Right ventricle myocardium inferior (tissue), 1 donor: ENCODE measurements at regions not wholly inside any gene's neighbourhood (a gene's known extent, or its start where the extent isn't known, plus 50 kb on each side); places are given as distances from the start of the nearest gene placed in this dataset.

Experiments
- ATAC-seq: fragments of 200-7000 bp; cut with Tn5 transposase; one replicate; pipeline ENCODE4 v1.9.1; 2020; ENCODE audit warnings: mild to moderate bottlenecking, moderate library complexity
- DNase-seq: peaks from one replicate; pipeline ENCODE4 v3.0.0; 2021; ENCODE audit errors: missing footprints
- intact Hi-C: fragments of 100-400 bp; cut with DNase I; formaldehyde crosslinking; loops from one replicate; pipeline ENCODE4 v1.11.0; 2022
- donor health status: DM: no; HTN: yes; CAD: no; lungs with severe emphysema.

- intact Hi-C loops = no loop called here
- DNase-seq (no peak), ATAC-seq (no peak)
Observed at GRCh38 chr18:78837754-78838153, 141.9 kb upstream of the SALL3 start.

GRCh38 chr18:78838183-78838582 lies 141.4 kb upstream of the SALL3 start:
- DNase-seq = no peak
- intact Hi-C loops = no loop called here

DNA sequence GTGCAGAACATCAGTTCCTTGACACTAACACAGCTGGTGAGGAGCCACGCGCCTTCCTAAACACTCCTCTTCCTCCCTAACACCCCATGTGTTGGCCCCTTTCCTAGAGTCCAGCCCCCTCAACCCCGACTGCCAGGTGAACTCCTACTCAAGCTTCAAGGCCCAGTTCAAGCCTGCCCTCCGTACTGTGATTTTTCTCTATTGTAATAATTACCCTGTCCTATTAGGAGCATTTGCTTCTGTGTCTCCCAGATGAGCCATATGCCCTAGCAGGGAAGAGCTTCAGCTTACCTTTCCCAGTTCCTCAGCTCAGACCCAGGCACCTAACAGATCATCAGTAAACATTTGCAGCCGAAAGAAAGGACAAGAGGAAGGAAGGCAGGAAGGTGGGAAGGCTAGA lies 130.6 kb upstream of the SALL3 start:
- intact Hi-C loops = no loop called here
- no peak for DNase-seq
- ATAC-seq = no peak

More at GRCh38 chr18:78838183-78838582, 141.4 kb upstream of the SALL3 start:
- ATAC-seq = no peak

- no peak for ATAC-seq
- intact Hi-C loops = no loop called here
- DNase-seq = no peak
Observed at GRCh38 chr18:78849458-78849857, 130.2 kb upstream of the SALL3 start.

- DNase-seq (no peak), ATAC-seq (no peak)
- intact Hi-C loops = no loop called here
Observed at GRCh38 chr18:78853341-78853740, 126.3 kb upstream of the SALL3 start.

- intact Hi-C loops = no loop called here
- ATAC-seq (no peak), DNase-seq (no peak)
Observed at GRCh38 chr18:78855188-78855587, 124.4 kb upstream of the SALL3 start.

GRCh38 chr18:78856569-78857313 lies 122.9 kb upstream of the SALL3 start:
- intact Hi-C loops = no loop called here
- ATAC-seq = no peak
- no peak for DNase-seq

DNA sequence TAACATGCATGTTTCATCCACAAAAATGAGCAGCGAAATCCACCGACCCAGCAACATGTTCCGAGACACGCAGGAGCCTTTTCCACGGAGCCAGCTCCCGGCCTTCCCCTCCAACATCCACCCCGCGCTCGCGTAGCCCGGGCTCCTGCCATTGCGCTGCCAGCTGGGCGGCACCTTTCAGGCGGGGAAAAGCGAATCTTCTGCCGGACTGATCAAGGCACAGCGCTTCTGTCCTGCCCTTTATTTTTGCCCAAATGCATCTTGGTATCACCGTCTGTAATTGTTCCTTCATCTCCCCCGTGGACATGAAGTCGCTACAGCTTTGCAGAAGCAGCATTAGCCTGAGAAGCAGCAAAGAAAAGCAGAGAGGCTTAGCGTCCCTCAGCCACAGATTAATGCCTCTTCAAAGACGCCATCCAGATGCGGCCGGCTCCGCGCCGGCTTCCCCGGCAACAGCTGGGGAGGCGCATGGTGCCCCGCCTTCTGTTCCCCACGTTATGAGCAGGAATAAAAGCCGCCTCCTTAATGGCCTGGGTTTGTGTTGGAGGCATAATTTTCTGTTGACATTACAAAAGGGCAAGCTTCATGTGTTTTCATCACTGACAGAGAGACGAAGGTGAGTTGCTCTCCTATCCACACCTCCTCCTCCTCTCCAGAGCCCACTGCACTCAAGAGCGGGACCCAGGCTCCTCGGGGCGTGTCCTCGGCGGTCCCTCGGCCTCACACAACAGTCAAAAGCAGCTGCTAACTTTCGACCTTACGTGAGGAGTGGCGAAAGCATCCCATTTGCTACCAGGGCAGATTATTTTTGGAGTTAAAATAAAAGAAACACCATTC lies 122.1 kb upstream of the SALL3 start:
- ATAC-seq = no peak
- intact Hi-C loops = no loop called here
- DNase-seq = no peak

DNA sequence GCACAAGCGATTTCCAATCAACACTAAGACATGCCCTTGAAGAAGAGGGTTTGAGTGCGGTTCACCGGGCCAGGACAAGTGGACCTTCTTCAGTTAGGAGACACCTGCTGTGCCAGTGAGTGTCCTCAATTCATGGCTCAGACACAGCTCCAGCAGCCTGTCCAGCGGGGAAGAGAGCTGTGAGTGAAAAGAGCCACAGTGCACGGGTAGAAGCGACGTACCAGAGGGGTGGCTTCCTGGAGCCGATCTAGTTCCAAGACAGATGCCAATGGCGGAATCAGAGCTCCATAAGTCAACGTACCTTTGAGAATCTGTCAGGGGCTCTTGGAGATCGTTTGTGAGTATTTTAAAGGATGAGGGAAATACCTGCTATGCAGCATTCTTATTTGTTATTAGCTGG lies 119.9 kb upstream of the SALL3 start:
- ATAC-seq (no peak), DNase-seq (no peak)
- intact Hi-C loops = no loop called here

GRCh38 chr18:78860117-78860516 lies 119.5 kb upstream of the SALL3 start:
- intact Hi-C loops = no loop called here
- ATAC-seq = no peak
- DNase-seq = no peak

DNA sequence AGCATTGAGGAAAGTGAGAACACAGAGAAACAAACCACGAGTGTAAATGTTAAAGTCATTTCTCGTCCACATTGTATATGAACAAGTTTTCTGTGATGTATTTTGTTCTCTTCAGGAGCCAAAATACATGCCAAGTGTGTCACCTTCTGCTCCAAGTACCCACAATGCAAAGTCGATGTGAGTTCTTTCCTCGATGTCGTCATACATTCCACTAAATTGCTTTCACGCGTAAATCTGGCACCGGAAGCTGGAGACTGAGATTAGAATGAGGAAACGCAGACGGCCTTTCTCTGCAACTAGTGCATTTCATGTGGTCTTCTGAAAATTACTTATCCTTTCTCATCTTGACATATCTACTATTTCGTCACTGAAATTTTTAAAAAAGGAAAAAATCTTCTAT lies 118.5 kb upstream of the SALL3 start:
- ATAC-seq (peak; percentile 35), DNase-seq (no peak)
- intact Hi-C loops = no loop called here

DNA sequence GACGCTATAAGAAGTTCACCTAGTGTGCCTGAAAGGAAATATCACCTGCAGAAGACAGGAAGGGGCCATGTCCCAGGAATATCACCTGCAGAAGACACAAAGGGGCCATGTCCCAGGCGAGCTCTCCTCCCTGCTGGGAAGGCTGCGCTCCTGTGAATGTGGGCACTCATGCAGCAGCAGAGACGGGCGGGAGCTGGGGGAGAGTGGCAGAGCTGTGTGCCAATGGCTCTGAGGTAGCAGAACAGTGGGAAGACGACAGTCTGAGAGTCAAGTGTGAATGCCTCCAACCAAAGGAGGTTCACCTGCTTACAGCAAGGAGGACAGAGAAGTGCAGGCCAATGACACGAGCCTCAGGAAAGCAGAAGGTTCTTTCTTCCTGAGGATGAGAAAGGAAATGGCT lies 117.9 kb upstream of the SALL3 start:
- DNase-seq = no peak
- ATAC-seq = no peak
- intact Hi-C loops = no loop called here

- intact Hi-C loops = no loop called here
- ATAC-seq (no peak), DNase-seq (no peak)
Observed at GRCh38 chr18:78862395-78862794, 117.2 kb upstream of the SALL3 start.

DNA sequence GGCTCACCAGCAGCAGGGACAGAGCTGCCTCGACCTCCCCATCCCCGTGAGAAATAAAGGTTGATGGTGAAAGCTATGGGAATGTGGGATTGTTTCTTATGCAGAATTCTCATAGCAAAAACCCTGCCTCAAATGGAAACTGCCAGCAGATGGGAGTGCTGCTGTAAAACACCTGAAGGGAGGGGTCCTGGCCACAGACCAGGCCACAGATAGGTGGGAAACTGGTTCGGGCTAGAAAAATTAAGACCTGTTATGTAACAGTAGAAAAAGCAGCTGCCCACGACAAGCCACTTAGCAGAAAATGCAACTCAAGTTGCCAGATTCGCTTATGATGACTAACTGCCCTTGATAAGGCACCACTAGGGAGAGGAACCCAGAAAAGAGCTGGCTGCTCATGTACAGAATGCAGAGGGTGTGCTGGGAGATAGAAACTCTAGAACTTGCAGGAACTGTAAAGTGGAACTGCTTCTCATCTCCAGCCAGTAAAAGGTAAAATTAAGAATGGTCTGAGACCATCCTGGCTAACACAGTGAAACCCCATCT lies 114.5 kb upstream of the SALL3 start:
- no peak for DNase-seq
- ATAC-seq = peak; percentile 42
- intact Hi-C loops = no loop called here

GRCh38 chr18:78865771-78866310 lies 113.8 kb upstream of the SALL3 start:
- intact Hi-C loops = no loop called here
- no peak for DNase-seq
- no peak for ATAC-seq

GRCh38 chr18:78867131-78867530 lies 112.5 kb upstream of the SALL3 start:
- no peak for ATAC-seq
- no peak for DNase-seq
- intact Hi-C loops = no loop called here

DNA sequence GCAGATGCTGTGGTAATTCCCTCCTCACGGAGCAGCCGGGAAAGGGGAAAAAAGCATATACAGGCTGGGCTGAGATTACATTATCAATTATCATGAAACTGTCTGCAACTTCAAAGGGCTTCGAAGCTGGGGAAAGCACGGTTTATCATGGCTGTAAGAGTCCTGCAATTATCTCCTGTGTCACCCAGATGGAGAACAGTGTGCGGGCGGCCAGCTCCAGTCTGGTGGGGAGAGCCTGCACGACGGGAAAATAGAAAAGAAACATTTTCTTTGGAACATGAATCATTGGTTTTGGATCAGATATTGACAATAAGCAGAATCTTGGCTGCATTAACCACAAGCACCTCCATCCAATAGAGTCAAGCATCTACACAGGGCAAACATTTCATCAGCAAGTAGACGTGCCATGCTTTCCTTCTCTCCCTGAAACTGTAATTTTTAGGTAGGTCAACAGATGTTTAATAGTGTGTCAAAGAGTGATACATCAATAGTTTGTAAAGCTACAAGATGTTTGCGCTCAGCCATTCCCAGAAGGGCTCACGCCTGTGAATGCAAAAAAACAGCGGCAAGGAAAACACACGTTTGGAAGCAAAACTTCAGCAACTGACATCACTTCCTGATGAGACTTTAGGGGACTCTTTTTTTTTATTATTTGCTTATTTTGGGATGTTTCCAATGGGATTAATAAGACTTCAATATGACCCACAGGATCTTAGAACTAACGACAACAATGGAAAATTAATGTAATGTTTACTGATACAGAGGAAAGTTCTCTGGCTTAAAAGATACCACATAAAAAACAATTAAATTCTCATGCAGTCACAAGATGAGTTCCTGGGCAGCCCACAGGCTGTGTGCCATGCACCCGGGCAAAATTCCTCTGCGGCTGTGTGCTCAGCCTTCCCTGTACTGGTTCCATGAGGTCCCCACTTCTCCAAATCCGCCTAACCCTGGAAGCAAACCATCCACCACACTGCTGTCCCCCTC lies 111.0 kb upstream of the SALL3 start:
- ATAC-seq (peak; percentile 36), DNase-seq (no peak)
- intact Hi-C loops = no loop called here

DNA sequence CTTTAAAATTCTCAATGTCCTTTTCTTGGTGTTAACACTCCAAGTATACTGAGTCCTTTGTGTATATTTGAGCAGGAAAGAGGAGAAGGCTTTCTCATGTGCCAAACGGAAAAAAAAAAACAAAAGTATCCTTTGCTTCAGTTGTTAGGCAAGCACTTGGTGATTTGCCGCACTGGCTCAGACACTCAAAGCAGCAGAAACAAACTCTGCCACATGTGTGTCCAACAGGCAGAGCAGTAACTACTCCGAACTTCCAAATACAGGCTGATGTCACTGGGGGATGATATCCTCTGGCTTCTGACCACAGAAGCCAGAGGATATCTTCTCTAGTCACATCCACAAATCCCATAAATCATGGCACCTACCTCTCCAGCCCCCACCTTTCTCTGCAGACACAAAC lies 108.0 kb upstream of the SALL3 start:
- ATAC-seq (peak; percentile 81), DNase-seq (no peak)
- intact Hi-C loops = no loop called here
